SU-DHL-6 (cell line): ENCODE measurements at regions not wholly inside any gene's neighbourhood (a gene's known extent, or its start where the extent isn't known, plus 50 kb on each side); places are given as distances from the start of the nearest gene placed in this dataset.

Source experiments
- EZH2phosphoT487 ChIP-seq: fragments of 200-600 bp; sonication (generic), shearing (Covaris generic); conservative IDR thresholded peaks from 2 replicates; pipeline ENCODE4 v1.6.1; 2018; ENCODE audit warnings: mild to moderate bottlenecking, antibody characterized with exemption, low read length, moderate library complexity, mixed read lengths
- TF ChIP-seq, protein P1 (sequence below): fragments of 200-600 bp; sonication (generic); IDR thresholded peaks from one replicate; pipeline ENCODE4 v1.5.1; 2017; ENCODE audit warnings: antibody characterized with exemption, mild to moderate bottlenecking, low read length, moderate library complexity; ENCODE audit not compliant: insufficient read depth, poor library complexity, severe bottlenecking

DNA sequence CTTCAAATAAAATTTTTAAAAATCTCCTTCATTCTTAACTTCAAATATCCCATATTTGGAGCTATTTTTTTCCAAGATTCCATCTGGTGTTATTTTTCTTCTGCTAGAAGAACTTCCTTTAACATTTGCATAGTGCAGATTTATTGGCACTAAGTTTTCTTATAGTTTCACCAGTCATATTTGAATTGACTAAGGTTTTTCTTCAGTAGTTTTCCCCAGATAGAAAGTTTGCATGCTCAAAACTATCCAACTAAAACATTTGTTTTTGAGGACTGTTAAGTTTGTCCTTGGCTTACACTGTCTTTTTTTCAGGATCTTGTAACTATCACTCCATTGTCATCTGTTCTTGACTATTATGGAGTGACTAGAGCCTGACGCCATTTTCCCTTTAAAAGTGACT lies 606.7 kb downstream of the TAF11L14 start:
- TF ChIP-seq, protein P1, sequence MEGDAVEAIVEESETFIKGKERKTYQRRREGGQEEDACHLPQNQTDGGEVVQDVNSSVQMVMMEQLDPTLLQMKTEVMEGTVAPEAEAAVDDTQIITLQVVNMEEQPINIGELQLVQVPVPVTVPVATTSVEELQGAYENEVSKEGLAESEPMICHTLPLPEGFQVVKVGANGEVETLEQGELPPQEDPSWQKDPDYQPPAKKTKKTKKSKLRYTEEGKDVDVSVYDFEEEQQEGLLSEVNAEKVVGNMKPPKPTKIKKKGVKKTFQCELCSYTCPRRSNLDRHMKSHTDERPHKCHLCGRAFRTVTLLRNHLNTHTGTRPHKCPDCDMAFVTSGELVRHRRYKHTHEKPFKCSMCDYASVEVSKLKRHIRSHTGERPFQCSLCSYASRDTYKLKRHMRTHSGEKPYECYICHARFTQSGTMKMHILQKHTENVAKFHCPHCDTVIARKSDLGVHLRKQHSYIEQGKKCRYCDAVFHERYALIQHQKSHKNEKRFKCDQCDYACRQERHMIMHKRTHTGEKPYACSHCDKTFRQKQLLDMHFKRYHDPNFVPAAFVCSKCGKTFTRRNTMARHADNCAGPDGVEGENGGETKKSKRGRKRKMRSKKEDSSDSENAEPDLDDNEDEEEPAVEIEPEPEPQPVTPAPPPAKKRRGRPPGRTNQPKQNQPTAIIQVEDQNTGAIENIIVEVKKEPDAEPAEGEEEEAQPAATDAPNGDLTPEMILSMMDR: no peak
- TF ChIP-seq EZH2phosphoT487: no peak
